SK-N-SH (cell line): ENCODE measurements at regions not wholly inside any gene's neighbourhood (a gene's known extent, or its start where the extent isn't known, plus 50 kb on each side); places are given as distances from the start of the nearest gene placed in this dataset.

Source experiments
- CTCF ChIA-PET: fragments of 300-600, 350-600 bp; formaldehyde crosslinking; extraction: SDS; loops from one replicate; lab custom pipeline; 2021; lab: Yijun Ruan, JAX
- POLR2A ChIA-PET: fragments of 350-600 bp; sonication (Branson Sonifier 250); formaldehyde crosslinking; extraction: SDS; loops from one replicate; lab custom pipeline; 2020; ENCODE audit warnings: antibody characterized with exemption, inconsistent platforms; lab: Yijun Ruan, JAX
- DNase-seq: peaks from one replicate; pipeline ENCODE4 v3.0.0; 2012
- H2AFZ ChIP-seq: fragments of 200-600 bp; sonication (generic); 2 replicates; pipeline ENCODE4 v1.8.1; 2016; ENCODE audit warnings: antibody characterized with exemption, mild to moderate bottlenecking, low read depth
- H3F3A ChIP-seq: fragments of 200-600 bp; sonication (generic); replicated peaks from 2 replicates; pipeline ENCODE3; 2016; ENCODE audit warnings: antibody characterized with exemption, mild to moderate bottlenecking; ENCODE audit not compliant: insufficient read depth
- H3K27ac ChIP-seq, 2 experiments: fragments of 200-500 bp in 1 of 2; fragments of 200-600 bp in 1 of 2; sonication (Bioruptor generic) in 1 of 2; sonication (generic), shearing (Covaris generic) in 1 of 2; 2 replicates each; pipeline versions ENCODE4 v1.5.1 to v1.6.1; 2014 to 2016; ENCODE audit warnings: low read depth in 2 of 2, inconsistent platforms in 1 of 2, low read length in 1 of 2, mild to moderate bottlenecking in 1 of 2, mixed read lengths in 1 of 2
- H3K27me3 ChIP-seq: fragments of 200-600 bp; sonication (generic), shearing (Covaris generic); 2 replicates; pipeline ENCODE4 v1.6.1; 2016; ENCODE audit warnings: mixed run types; ENCODE audit not compliant: insufficient read depth
- H3K36me3 ChIP-seq, 2 experiments: fragments of 200-500 bp in 1 of 2; fragments of 200-600 bp in 1 of 2; sonication (Bioruptor generic) in 1 of 2; sonication (generic) in 1 of 2; replicated peaks in 1 of 2; 2 replicates each; pipeline versions ENCODE3 to v1.5.1; 2014 to 2016; ENCODE audit warnings: low read length in 1 of 2, mild to moderate bottlenecking in 1 of 2; ENCODE audit not compliant: insufficient read depth in 2 of 2, control insufficient read depth in 1 of 2
- H3K4me1 ChIP-seq, 2 experiments: fragments of 200-500 bp in 1 of 2; fragments of 200-600 bp in 1 of 2; sonication (Bioruptor generic) in 1 of 2; sonication (generic), shearing (Covaris generic) in 1 of 2; 2 replicates each; pipeline versions ENCODE4 v1.5.1 to v1.6.1; 2014 to 2016; ENCODE audit warnings: low read depth in 1 of 2, low read length in 1 of 2, mixed run types in 1 of 2; ENCODE audit not compliant: insufficient read depth in 2 of 2, control insufficient read depth in 1 of 2
- H3K4me2 ChIP-seq: fragments of 200-600 bp; sonication (generic), shearing (Covaris generic); 2 replicates; pipeline ENCODE4 v1.6.1; 2017; ENCODE audit warnings: mixed run types
- H3K4me3 ChIP-seq, 2 experiments: fragments of 200-500 bp in 1 of 2; fragments of 200-600 bp in 1 of 2; sonication (Bioruptor generic) in 1 of 2; sonication (generic), shearing (Covaris generic) in 1 of 2; 2 replicates each; pipeline versions ENCODE4 v1.5.1 to v1.8.1; 2014 to 2016; ENCODE audit warnings: low read depth in 2 of 2, inconsistent platforms in 1 of 2, low read length in 1 of 2, mild to moderate bottlenecking in 1 of 2, mixed read lengths in 1 of 2, moderate library complexity in 1 of 2
- H3K79me2 ChIP-seq: fragments of 200-600 bp; sonication (generic); 2 replicates; pipeline ENCODE4 v1.8.1; 2017; ENCODE audit warnings: mild to moderate bottlenecking; ENCODE audit not compliant: insufficient read depth
- H3K9ac ChIP-seq: fragments of 200-600 bp; sonication (generic); 2 replicates; pipeline ENCODE4 v1.6.1; 2017; ENCODE audit warnings: mixed run types
- H3K9me2 ChIP-seq: fragments of 200-600 bp; sonication (generic); 2 replicates; pipeline ENCODE4 v1.6.1; 2017; ENCODE audit warnings: mixed run types
- H3K9me3 ChIP-seq: fragments of 200-600 bp; sonication (generic); 2 replicates; pipeline ENCODE4 v1.6.1; 2017; ENCODE audit warnings: mixed run types, mild to moderate bottlenecking, moderate library complexity
- H4K20me1 ChIP-seq: fragments of 200-600 bp; sonication (generic); 2 replicates; pipeline ENCODE4 v1.6.1; 2017; ENCODE audit warnings: mild to moderate bottlenecking, mixed run types; ENCODE audit not compliant: insufficient read depth
- CHD2 ChIP-seq: fragments of 150-350 bp; IDR thresholded peaks from 2 replicates; pipeline ENCODE4 v1.6.1; 2018; ENCODE audit warnings: low read length; ENCODE audit not compliant: partially characterized antibody
- EP300 ChIP-seq, 2 experiments: IDR thresholded peaks; 2 replicates each; pipeline versions ENCODE4 v1.4.0 to v1.6.1; 2012; ENCODE audit warnings: borderline replicate concordance in 1 of 2, low read depth in 1 of 2, low read length in 1 of 2
- EZH2phosphoT487 ChIP-seq: fragments of 200-600 bp; sonication (generic); IDR thresholded peaks from 2 replicates; pipeline ENCODE4 v1.6.1; 2017; ENCODE audit warnings: low read depth, mixed run types, mild to moderate bottlenecking, antibody characterized with exemption, moderate library complexity, borderline replicate concordance
- FOSL2 ChIP-seq: IDR thresholded peaks from 2 replicates; pipeline ENCODE4 v1.4.0; 2012; ENCODE audit warnings: low read depth, mild to moderate bottlenecking, moderate library complexity, borderline replicate concordance
- FOXJ3 ChIP-seq: sonication (generic); formaldehyde crosslinking; IDR thresholded peaks from 2 replicates; pipeline ENCODE4 v1.5.1; 2020; ENCODE audit warnings: mild to moderate bottlenecking, missing genetic modification reagents
- GABPA ChIP-seq: IDR thresholded peaks from 2 replicates; pipeline ENCODE4 v1.4.0; 2012; ENCODE audit warnings: low read depth, mild to moderate bottlenecking
- MAX ChIP-seq: IDR thresholded peaks from 2 replicates; pipeline ENCODE4 v1.4.0; 2012; ENCODE audit warnings: low read depth
- MEF2A ChIP-seq: IDR thresholded peaks from 2 replicates; pipeline ENCODE4 v1.4.0; 2012; ENCODE audit warnings: low read depth, borderline replicate concordance
- NRF1 ChIP-seq: IDR thresholded peaks from 2 replicates; pipeline ENCODE4 v1.6.1; 2012; ENCODE audit warnings: low read depth, mild to moderate bottlenecking, low read length
- PBX3 ChIP-seq: IDR thresholded peaks from 2 replicates; pipeline ENCODE4; 2012
- RAD21 ChIP-seq: IDR thresholded peaks from 2 replicates; pipeline ENCODE4 v1.6.1; 2012; ENCODE audit warnings: mild to moderate bottlenecking, low read length
- RCOR1 ChIP-seq: fragments of 150-350 bp; IDR thresholded peaks from 2 replicates; pipeline ENCODE4 v1.6.1; 2017; ENCODE audit warnings: antibody characterized with exemption, low read length
- REST ChIP-seq: IDR thresholded peaks from 2 replicates; pipeline ENCODE4 v1.6.1; 2012; ENCODE audit warnings: mild to moderate bottlenecking, low read depth, low read length, moderate library complexity
- SIN3A ChIP-seq: IDR thresholded peaks from 2 replicates; pipeline ENCODE4 v1.6.1; 2012; ENCODE audit warnings: low read depth, mild to moderate bottlenecking, low read length, moderate library complexity, borderline replicate concordance
- TCF12 ChIP-seq: IDR thresholded peaks from 2 replicates; pipeline ENCODE4 v1.4.0; 2012
- USF1 ChIP-seq: IDR thresholded peaks from 2 replicates; pipeline ENCODE4 v1.4.0; 2012; ENCODE audit warnings: low read depth, borderline replicate concordance
- ZBTB33 ChIP-seq: IDR thresholded peaks from 2 replicates; pipeline ENCODE4 v1.4.0; 2012; ENCODE audit warnings: low read depth, borderline replicate concordance
- WGBS: methylation state at CpG from one replicate; pipeline ENCODE4 v1.1.6; 2017; ENCODE audit warnings: low lambda C conversion rate; 5-methylcytosine and 5-hydroxymethylcytosine counted together

GRCh38 chr17:73940511-73940910 is 263.0 kb upstream of the RPL38 start:
- Histone ChIP-seq H3K9me3 (peaks cover 1% of the 10 kb centered on the region; the same call in 1 of the 2 replicates), H3K9ac (no peak overlapping the region), H3K4me2 (no peak overlapping the region), H3K36me3 (no peaks in the 10 kb centered on the region), H3F3A (no peaks in the 10 kb centered on the region), H4K20me1 (no peaks in the 10 kb centered on the region), H3K27ac (no peak overlapping the region), H3K27me3 (no peaks in the 10 kb centered on the region), H3K4me1 (peaks cover 0 to 3% of the 10 kb centered on the region in 2 experiments; a peak in 1 of 4 replicates), H3K9me2 (no peaks in the 10 kb centered on the region), H3K79me2 (no peaks in the 10 kb centered on the region), H2AFZ (no peak overlapping the region), H3K4me3 (no peak overlapping the region)
- no peak for DNase-seq
- no peak for TF ChIP-seq FOXJ3 (CRISPR knock-in tag)
- TF ChIP-seq RAD21 = no peak
- ChIA-PET CTCF (interaction anchor here (1.7 to 3.4 kb wide), 2 partner anchors 11 to 15 kb away, joined by 4 to 22 read pairs; no protein-coding TSS in a partner anchor), POLR2A (no interaction called here)
- WGBS = 48% methylated on average over 3 of the region's 3 CpGs

- POLR2A ChIA-PET = interaction anchor here (0.6 kb wide), 1 partner anchor 284 kb away, joined by 5 read pairs; no protein-coding TSS in a partner anchor
- WGBS = 49% methylated on average over 3 of the region's 3 CpGs
- H2AFZ ChIP-seq = no peak overlapping the region
Measured at GRCh38 chr17:73941919-73942530, 261.5 kb upstream of the RPL38 start.

More at GRCh38 chr17:73941919-73942530, 261.5 kb upstream of the RPL38 start:
- Histone ChIP-seq H3K4me3 (no peak overlapping the region), H4K20me1 (no peaks in the 10 kb centered on the region), H3K79me2 (no peaks in the 10 kb centered on the region), H3K9me2 (no peaks in the 10 kb centered on the region), H3K9me3 (peaks cover 8% of the 10 kb centered on the region; the same call in 1 of the 2 replicates), H3K4me1 (no peaks in the 10 kb centered on the region; a peak in 1 of 4 replicates), H3F3A (no peaks in the 10 kb centered on the region), H3K9ac (no peak overlapping the region), H3K36me3 (no peaks in the 10 kb centered on the region), H3K4me2 (no peak overlapping the region), H3K27ac (no peak overlapping the region), H3K27me3 (no peaks in the 10 kb centered on the region)
- CTCF ChIA-PET = interaction anchor here (1.0 to 3.4 kb wide), 4 partner anchors 9 to 235 kb away, joined by 3 to 22 read pairs (median 6); no protein-coding TSS in a partner anchor
- TF ChIP-seq GABPA = no peak
- no peak for TF ChIP-seq RAD21
- TF ChIP-seq EZH2phosphoT487 = no peak
- no peak for TF ChIP-seq CHD2
- TF ChIP-seq MEF2A = no peak
- no peak for TF ChIP-seq FOSL2
- TF ChIP-seq TCF12 = no peak
- TF ChIP-seq ZBTB33 = no peak
- TF ChIP-seq PBX3 = no peak
- no peak for TF ChIP-seq RCOR1
- TF ChIP-seq NRF1 = no peak
- no peak for TF ChIP-seq EP300 (IDR thresholded peaks at IDR 0.05; ENCODE audit: borderline replicate concordance in 1 of 2, low read depth in 1 of 2, low read length in 1 of 2)
- TF ChIP-seq MAX = no peak
- TF ChIP-seq USF1 = no peak
- TF ChIP-seq REST = no peak
- TF ChIP-seq SIN3A = no peak
- no peak for DNase-seq
